H1 (cell line): ENCODE measurements at regions not wholly inside any gene's neighbourhood (a gene's known extent, or its start where the extent isn't known, plus 50 kb on each side); places are given as distances from the start of the nearest gene placed in this dataset.

Experiments
- CHD1 ChIP-seq: IDR thresholded peaks from 2 replicates; pipeline ENCODE4 v1.6.1; 2012; ENCODE audit warnings: low read depth, low read length, improper control_type of control experiment
- CTCF ChIP-seq, 3 experiments: IDR thresholded peaks; 1 replicate in 2 of 3; 2 replicates in 1 of 3; pipeline versions ENCODE4 v1.5.1 to v1.6.1; 2011; ENCODE audit warnings: low read length in 3 of 3, mild to moderate bottlenecking in 3 of 3, inconsistent platforms in 2 of 3, low read depth in 1 of 3, moderate library complexity in 1 of 3; ENCODE audit not compliant: insufficient read depth in 1 of 3; ENCODE audit errors: control extremely low read depth in 1 of 3
- EZH2 ChIP-seq: fragments of 200-600 bp; sonication (generic); IDR thresholded peaks from 2 replicates; pipeline ENCODE4 v1.7.1; 2012; ENCODE audit warnings: low read depth, mild to moderate bottlenecking, moderate library complexity, low read length, inconsistent platforms; ENCODE audit not compliant: severe bottlenecking
- FOSL1 ChIP-seq: IDR thresholded peaks from 2 replicates; pipeline ENCODE4 v1.6.1; 2011; ENCODE audit warnings: mild to moderate bottlenecking, low read depth, low read length, moderate library complexity; ENCODE audit not compliant: insufficient read depth
- GABPA ChIP-seq: IDR thresholded peaks from 2 replicates; pipeline ENCODE4 v1.6.1; 2011; ENCODE audit warnings: mild to moderate bottlenecking, low read length, moderate library complexity, borderline replicate concordance; ENCODE audit not compliant: insufficient read depth
- KDM1A ChIP-seq: fragments of 200-600, 300-600 bp; sonication (generic); IDR thresholded peaks from 2 replicates; pipeline ENCODE4 v1.7.1; 2016; ENCODE audit warnings: mild to moderate bottlenecking, low read length, borderline replicate concordance
- MAX ChIP-seq: IDR thresholded peaks from 2 replicates; pipeline ENCODE4 v1.6.1; 2012; ENCODE audit warnings: inconsistent platforms
- POLR2A ChIP-seq, 2 experiments: IDR thresholded peaks; 1 replicate in 1 of 2; 2 replicates in 1 of 2; pipeline ENCODE4 v1.6.1; 2011; ENCODE audit warnings: low read depth in 2 of 2, low read length in 2 of 2, mild to moderate bottlenecking in 2 of 2; ENCODE audit errors: control extremely low read depth in 1 of 2
- RAD21 ChIP-seq, 2 experiments: IDR thresholded peaks in 1 of 2; conservative IDR thresholded peaks in 1 of 2; 2 replicates each; pipeline ENCODE4 v1.6.1; 2011; ENCODE audit warnings: low read depth in 2 of 2, low read length in 2 of 2, improper control_type of control experiment in 1 of 2, inconsistent platforms in 1 of 2, mild to moderate bottlenecking in 1 of 2, moderate library complexity in 1 of 2
- SIRT6 ChIP-seq: IDR thresholded peaks from one replicate; pipeline ENCODE4 v1.7.1; 2012; ENCODE audit warnings: low read length, inconsistent platforms
- SP1 ChIP-seq: IDR thresholded peaks from 2 replicates; pipeline ENCODE4 v1.6.1; 2011; ENCODE audit warnings: low read depth, low read length
- SP4 ChIP-seq: IDR thresholded peaks from 2 replicates; pipeline ENCODE4 v1.6.1; 2012; ENCODE audit warnings: low read length, inconsistent platforms
- USF2 ChIP-seq: IDR thresholded peaks from 2 replicates; pipeline ENCODE4 v1.6.1; 2011; ENCODE audit warnings: low read length, improper control_type of control experiment

GRCh38 chr6:24026050-24026449, 100.0 kb upstream of the NRSN1 start:
- no peak for TF ChIP-seq EZH2
- no peak for TF ChIP-seq USF2
- no peak for TF ChIP-seq CTCF (IDR thresholded peaks at IDR 0.05; ENCODE audit: control extremely low read depth in 1 of 3, insufficient read depth in 1 of 3, low read depth in 1 of 3, low read length in 3 of 3)
- TF ChIP-seq GABPA = no peak
- TF ChIP-seq SP4 = no peak
- no peak for TF ChIP-seq CHD1
- TF ChIP-seq RAD21 (IDR thresholded peaks at IDR 0.05 in 1 of 2, conservative IDR thresholded peaks at IDR 0.05 in 1 of 2; ENCODE audit: low read depth in 2 of 2, low read length in 2 of 2) = no peak
- TF ChIP-seq MAX = no peak
- TF ChIP-seq SIRT6 = no peak
- no peak for TF ChIP-seq SP1
- no peak for TF ChIP-seq POLR2A (IDR thresholded peaks at IDR 0.05; ENCODE audit: control extremely low read depth in 1 of 2, low read depth in 2 of 2, low read length in 2 of 2)
- no peak for TF ChIP-seq FOSL1
- TF ChIP-seq KDM1A = no peak
